Stimulated activated CD8-positive, alpha-beta memory T cell treated with anti-CD3 and anti-CD28 coated beads, Interleukin-12 subunit alpha, Interleukin-12 subunit beta, amount 100 ng/mL, for 24 hours (primary cell): ENCODE measurements at regions not wholly inside any gene's neighbourhood (a gene's known extent, or its start where the extent isn't known, plus 50 kb on each side); places are given as distances from the start of the nearest gene placed in this dataset.
"Not testable (repeated sequence)": the region's sequence is repeated elsewhere in the genome, so short reads cannot be mapped to it uniquely, and the experiment has no call there.

Experiments
- DNase-seq: peaks from one replicate; pipeline ENCODE4 v3.0.0-alpha.2; 2020; ENCODE audit errors: extremely low read depth

- DNase-seq: no peak
Measured at GRCh38 chr13:79614250-79614918, 133.4 kb downstream of the NDFIP2 start.

- DNase-seq: no peak
Measured at GRCh38 chr13:79612604-79613003, 131.6 kb downstream of the NDFIP2 start.

- DNase-seq: not testable (repeated sequence)
Measured at GRCh38 chr13:79607895-79608294, 126.9 kb downstream of the NDFIP2 start.
